Glutamatergic neuron (in vitro differentiated cells): ENCODE measurements at regions not wholly inside any gene's neighbourhood (a gene's known extent, or its start where the extent isn't known, plus 50 kb on each side); places are given as distances from the start of the nearest gene placed in this dataset.

Experiments
- DNase-seq: peaks from one replicate; pipeline ENCODE4 v3.0.0; 2022
- H3K27ac Mint-ChIP-seq: one replicate; pipeline ENCODE4 v1.8.0; 2020; ENCODE audit warnings: mild to moderate bottlenecking, mixed read lengths, inconsistent platforms; ENCODE audit not compliant: unreplicated experiment
- H3K27me3 Mint-ChIP-seq: one replicate; pipeline ENCODE4 v1.8.0; 2020; ENCODE audit warnings: mild to moderate bottlenecking, moderate library complexity, mixed read lengths, inconsistent platforms; ENCODE audit not compliant: unreplicated experiment
- H3K36me3 Mint-ChIP-seq: one replicate; pipeline ENCODE4 v1.8.0; 2020; ENCODE audit warnings: mild to moderate bottlenecking, mixed read lengths, inconsistent platforms; ENCODE audit not compliant: unreplicated experiment
- H3K4me1 Mint-ChIP-seq: one replicate; pipeline ENCODE4 v1.8.0; 2020; ENCODE audit warnings: mild to moderate bottlenecking, low read depth, mixed read lengths, inconsistent platforms; ENCODE audit not compliant: unreplicated experiment
- H3K4me3 Mint-ChIP-seq: one replicate; pipeline ENCODE4 v1.8.0; 2020; ENCODE audit warnings: mild to moderate bottlenecking, mixed read lengths, inconsistent platforms; ENCODE audit not compliant: unreplicated experiment
- H3K9me3 Mint-ChIP-seq: one replicate; pipeline ENCODE4 v1.8.0; 2020; ENCODE audit warnings: mild to moderate bottlenecking, moderate library complexity, mixed read lengths, inconsistent platforms; ENCODE audit not compliant: unreplicated experiment
- TF ChIP-seq, protein P1 (sequence below): fragments of 200-600 bp; sonication (generic); IDR thresholded peaks from one replicate; pipeline ENCODE4 v1.5.0; 2021; ENCODE audit not compliant: partially characterized antibody, unreplicated experiment

DNA sequence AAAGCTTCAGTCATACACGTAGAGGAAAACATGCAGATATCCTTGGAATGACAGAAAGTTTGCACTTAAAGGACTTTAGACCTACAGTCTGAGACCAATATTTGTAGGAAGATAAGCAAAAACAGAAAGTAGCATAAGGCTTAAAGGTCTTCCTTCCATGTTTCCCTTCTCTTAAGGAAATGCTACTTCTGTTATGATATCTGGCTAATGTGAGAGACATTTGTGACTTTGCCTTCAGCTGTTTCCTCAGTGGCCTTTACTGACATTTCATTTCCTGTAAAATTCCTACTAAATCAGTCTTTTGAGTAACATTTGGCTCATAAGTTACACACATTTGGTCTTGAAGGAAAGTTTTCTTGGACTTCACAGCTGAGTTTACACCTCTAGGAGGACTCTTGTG lies 713.4 kb downstream of the TBC1D32 start:
- Mint-ChIP-seq H3K36me3 (no peaks in the 10 kb centered on the region), H3K27me3 (no peaks in the 10 kb centered on the region), H3K4me1 (no peaks in the 10 kb centered on the region), H3K9me3 (no peaks in the 10 kb centered on the region), H3K4me3 (no peak overlapping the region), H3K27ac (no peak overlapping the region)
- TF ChIP-seq, protein P1, sequence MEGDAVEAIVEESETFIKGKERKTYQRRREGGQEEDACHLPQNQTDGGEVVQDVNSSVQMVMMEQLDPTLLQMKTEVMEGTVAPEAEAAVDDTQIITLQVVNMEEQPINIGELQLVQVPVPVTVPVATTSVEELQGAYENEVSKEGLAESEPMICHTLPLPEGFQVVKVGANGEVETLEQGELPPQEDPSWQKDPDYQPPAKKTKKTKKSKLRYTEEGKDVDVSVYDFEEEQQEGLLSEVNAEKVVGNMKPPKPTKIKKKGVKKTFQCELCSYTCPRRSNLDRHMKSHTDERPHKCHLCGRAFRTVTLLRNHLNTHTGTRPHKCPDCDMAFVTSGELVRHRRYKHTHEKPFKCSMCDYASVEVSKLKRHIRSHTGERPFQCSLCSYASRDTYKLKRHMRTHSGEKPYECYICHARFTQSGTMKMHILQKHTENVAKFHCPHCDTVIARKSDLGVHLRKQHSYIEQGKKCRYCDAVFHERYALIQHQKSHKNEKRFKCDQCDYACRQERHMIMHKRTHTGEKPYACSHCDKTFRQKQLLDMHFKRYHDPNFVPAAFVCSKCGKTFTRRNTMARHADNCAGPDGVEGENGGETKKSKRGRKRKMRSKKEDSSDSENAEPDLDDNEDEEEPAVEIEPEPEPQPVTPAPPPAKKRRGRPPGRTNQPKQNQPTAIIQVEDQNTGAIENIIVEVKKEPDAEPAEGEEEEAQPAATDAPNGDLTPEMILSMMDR: no peak
- DNase-seq: no peak

DNA sequence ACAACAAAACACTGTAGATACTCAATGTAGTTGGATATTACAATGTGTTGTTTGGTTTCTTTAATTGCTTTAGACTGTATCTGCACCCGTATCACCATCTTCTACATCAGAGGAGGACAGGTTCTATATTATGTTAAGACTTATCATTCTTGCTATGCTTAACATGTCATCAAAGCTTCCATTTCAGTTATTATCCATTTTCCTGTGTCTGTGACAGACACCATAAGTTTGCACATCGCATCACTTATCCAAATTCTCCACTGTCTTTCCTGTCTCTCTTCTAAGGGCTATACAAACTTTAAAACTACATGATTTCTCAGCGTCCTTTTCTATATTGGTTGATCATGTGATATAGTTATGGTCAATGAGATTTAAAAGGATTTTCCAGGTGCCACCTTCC lies 719.0 kb downstream of the TBC1D32 start:
- TF ChIP-seq, protein P1: no peak
- H3K36me3 Mint-ChIP-seq: no peaks in the 10 kb centered on the region
- no peaks in the 10 kb centered on the region for H3K27me3 Mint-ChIP-seq
- no peaks in the 10 kb centered on the region for H3K9me3 Mint-ChIP-seq
- H3K4me1 Mint-ChIP-seq: no peaks in the 10 kb centered on the region
- DNase-seq: no peak
- H3K4me3 Mint-ChIP-seq: no peak overlapping the region
- no peak overlapping the region for H3K27ac Mint-ChIP-seq

DNA sequence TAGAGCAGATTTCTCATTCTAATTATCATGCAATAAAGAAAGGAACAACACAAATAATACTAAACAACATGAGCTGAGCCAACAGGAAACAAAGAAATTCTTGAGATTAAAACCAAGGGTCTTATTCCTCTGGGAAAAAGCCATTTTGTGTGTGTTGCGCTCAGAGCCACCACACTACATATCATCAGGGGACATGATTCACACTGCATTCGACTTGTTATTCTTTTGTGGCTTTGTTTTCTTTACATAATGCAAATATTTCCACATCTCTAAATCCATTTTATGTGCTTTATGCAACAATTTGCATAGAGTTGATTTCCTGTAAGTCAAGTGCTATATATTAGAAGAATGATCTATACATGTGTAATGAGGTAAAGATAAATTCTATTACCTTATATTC lies 719.6 kb downstream of the TBC1D32 start:
- DNase-seq: no peak
- Mint-ChIP-seq H3K36me3 (no peaks in the 10 kb centered on the region), H3K9me3 (no peaks in the 10 kb centered on the region), H3K4me1 (no peaks in the 10 kb centered on the region), H3K27me3 (no peaks in the 10 kb centered on the region), H3K4me3 (no peak overlapping the region), H3K27ac (no peak overlapping the region)
- TF ChIP-seq, protein P1: no peak

DNA sequence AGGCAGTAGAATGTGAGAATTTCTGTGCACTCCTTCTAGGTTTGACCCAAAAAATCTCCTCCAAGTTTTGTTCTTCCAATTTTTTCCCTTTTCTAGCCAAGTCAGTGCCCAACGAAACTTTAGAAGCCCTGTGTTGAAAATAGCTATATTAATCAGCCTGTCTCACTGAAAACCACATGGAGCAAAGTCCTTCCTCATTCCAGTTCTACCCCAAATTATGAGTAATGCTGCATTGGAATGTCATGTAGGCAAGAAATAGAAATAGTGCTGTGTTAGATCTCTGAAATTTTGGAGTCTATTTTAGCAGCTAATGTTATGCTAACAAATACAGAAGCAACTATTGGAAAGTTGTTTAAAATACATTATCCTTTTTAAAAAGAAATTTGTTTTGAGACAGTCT lies 725.5 kb downstream of the TBC1D32 start:
- Mint-ChIP-seq H3K27ac (no peak overlapping the region), H3K4me3 (no peak overlapping the region), H3K27me3 (no peaks in the 10 kb centered on the region), H3K36me3 (no peaks in the 10 kb centered on the region), H3K9me3 (no peaks in the 10 kb centered on the region), H3K4me1 (no peaks in the 10 kb centered on the region)
- DNase-seq: no peak
- TF ChIP-seq, protein P1: no peak

DNA sequence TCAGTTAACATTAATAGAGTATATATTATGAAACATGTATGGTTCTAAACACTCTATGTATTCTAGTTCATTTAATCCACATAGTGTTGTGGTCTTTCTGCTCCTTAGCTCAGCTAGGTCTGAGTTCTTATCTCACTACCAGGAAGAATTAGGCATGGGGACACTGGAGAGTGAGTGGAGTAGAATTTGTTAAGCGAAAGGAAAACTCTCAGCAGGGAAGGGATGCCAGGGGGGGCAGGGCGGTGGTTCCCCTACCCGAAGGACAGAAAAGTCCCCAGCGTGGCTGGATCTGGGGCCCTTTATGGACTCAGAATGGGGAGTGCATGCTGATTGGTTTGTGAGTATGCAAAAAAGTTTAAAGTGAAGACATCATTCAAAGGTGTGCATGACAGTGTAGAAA lies 727.5 kb downstream of the TBC1D32 start:
- no peak for DNase-seq
- no peaks in the 10 kb centered on the region for H3K4me1 Mint-ChIP-seq

More for the DNA sequence above, 727.5 kb downstream of the TBC1D32 start:
- H3K27me3 Mint-ChIP-seq: no peaks in the 10 kb centered on the region
- TF ChIP-seq, protein P1: no peak
- no peaks in the 10 kb centered on the region for H3K9me3 Mint-ChIP-seq
- H3K4me3 Mint-ChIP-seq: no peak overlapping the region
- H3K36me3 Mint-ChIP-seq: no peaks in the 10 kb centered on the region
- H3K27ac Mint-ChIP-seq: no peak overlapping the region
